T-helper 17 cell (primary cell): ENCODE measurements at regions not wholly inside any gene's neighbourhood (a gene's known extent, or its start where the extent isn't known, plus 50 kb on each side); places are given as distances from the start of the nearest gene placed in this dataset.

Source experiments
- ATAC-seq: fragments of 150-1000 bp; cut with Tn5 transposase; 2 replicates; pipeline ENCODE4 v1.10.0; 2021; ENCODE audit warnings: mild to moderate bottlenecking, moderate library complexity
- DNase-seq, 3 donors: peaks; one replicate each; pipeline versions ENCODE4 v3.0.0 to v3.0.0-alpha.2; 2020 to 2021
- H3K9me3 ChIP-seq: one replicate; pipeline ENCODE4 v1.7.0; 2013; ENCODE audit warnings: low read length, mild to moderate bottlenecking; ENCODE audit not compliant: control insufficient read depth, poor library complexity, severe bottlenecking
- H3K27ac Mint-ChIP-seq: one replicate; pipeline ENCODE4 v1.8.0; 2022; ENCODE audit warnings: mild to moderate bottlenecking, moderate library complexity, mixed read lengths
- H3K27me3 Mint-ChIP-seq: one replicate; pipeline ENCODE4 v1.8.0; 2022; ENCODE audit warnings: mixed read lengths
- H3K36me3 Mint-ChIP-seq: one replicate; pipeline ENCODE4 v1.8.0; 2022; ENCODE audit warnings: low read depth, mixed read lengths
- H3K4me1 Mint-ChIP-seq: one replicate; pipeline ENCODE4 v1.8.0; 2022; ENCODE audit warnings: mild to moderate bottlenecking, mixed read lengths
- H3K4me3 Mint-ChIP-seq: one replicate; pipeline ENCODE4 v1.8.0; 2022; ENCODE audit warnings: mild to moderate bottlenecking, moderate library complexity, mixed read lengths

DNA sequence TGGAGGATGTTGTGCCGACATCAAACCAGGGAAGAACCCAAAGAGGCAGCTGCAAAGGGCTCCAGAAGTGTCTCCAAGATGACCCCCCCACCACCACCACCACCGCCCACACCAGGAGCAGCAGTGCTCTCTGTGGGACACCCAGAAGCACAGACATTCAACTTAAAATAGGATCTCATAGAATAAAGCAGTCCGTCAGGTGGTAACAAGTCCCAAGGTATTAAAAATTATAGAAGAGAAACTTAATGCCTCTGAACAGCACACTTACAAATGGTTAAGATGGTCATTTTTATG is 155.5 kb upstream of the ID2 start:
- no peaks in the 10 kb centered on the region for H3K9me3 ChIP-seq
- ATAC-seq (no peak), DNase-seq (no peak)
- H3K36me3 Mint-ChIP-seq = peaks cover 3% of the 10 kb centered on the region
- peaks cover 32% of the 10 kb centered on the region for H3K4me1 Mint-ChIP-seq
- H3K27me3 Mint-ChIP-seq = no peaks in the 10 kb centered on the region
- peak overlapping the region; percentile 35 for H3K27ac Mint-ChIP-seq
- H3K4me3 Mint-ChIP-seq = no peak overlapping the region

DNA sequence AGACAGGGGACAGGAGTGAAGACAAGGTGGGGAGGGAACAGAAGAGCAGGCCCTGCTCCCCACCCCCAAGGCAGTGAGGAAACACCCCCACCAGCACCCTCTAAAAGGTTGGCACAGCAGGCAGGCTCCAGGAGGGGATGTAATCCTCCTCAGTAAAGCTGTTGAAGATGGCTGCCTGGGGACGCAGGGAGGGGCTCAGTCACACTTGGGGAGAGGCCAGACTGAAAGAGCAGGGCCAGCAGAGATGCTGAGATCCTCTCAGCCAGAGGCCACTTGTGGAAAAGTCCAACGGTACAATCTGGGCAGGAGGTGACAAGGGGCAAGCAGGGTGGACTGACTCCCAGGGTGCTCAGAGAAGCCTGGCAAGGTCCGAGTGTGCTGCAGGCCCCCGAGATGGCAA is 154.8 kb upstream of the ID2 start:
- H3K4me3 Mint-ChIP-seq = no peak overlapping the region
- H3K9me3 ChIP-seq = no peaks in the 10 kb centered on the region
- H3K27ac Mint-ChIP-seq = peak overlapping the region; percentile 35
- peaks cover 3% of the 10 kb centered on the region for H3K36me3 Mint-ChIP-seq
- peaks cover 27% of the 10 kb centered on the region for H3K4me1 Mint-ChIP-seq
- ATAC-seq = no peak
- no peak for DNase-seq
- no peaks in the 10 kb centered on the region for H3K27me3 Mint-ChIP-seq

DNA sequence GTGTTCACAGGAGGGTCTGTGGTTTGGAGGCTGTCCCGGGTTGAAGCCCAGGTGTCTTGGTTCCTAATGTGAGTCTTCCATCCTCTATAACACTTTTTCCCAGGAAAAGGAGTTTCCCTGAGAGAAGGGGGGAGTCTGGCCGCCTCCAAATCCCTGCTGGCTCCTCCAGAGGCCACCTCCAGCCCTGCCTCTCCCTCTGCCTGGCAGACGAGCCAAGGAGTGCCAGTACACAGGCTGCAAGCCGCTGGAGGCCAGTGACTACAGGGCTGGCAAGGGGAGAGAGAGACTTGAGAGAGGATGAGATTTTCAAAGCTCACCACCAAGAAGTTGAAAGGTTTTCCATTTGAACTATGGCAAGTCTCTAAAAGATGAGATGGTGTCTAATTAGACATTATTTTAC is 154.2 kb upstream of the ID2 start:
- Mint-ChIP-seq H3K27ac (no peak overlapping the region), H3K36me3 (peaks cover 3% of the 10 kb centered on the region), H3K4me3 (no peak overlapping the region), H3K4me1 (peaks cover 23% of the 10 kb centered on the region), H3K27me3 (no peaks in the 10 kb centered on the region)
- no peak for ATAC-seq
- no peak for DNase-seq
- H3K9me3 ChIP-seq = no peaks in the 10 kb centered on the region

DNA sequence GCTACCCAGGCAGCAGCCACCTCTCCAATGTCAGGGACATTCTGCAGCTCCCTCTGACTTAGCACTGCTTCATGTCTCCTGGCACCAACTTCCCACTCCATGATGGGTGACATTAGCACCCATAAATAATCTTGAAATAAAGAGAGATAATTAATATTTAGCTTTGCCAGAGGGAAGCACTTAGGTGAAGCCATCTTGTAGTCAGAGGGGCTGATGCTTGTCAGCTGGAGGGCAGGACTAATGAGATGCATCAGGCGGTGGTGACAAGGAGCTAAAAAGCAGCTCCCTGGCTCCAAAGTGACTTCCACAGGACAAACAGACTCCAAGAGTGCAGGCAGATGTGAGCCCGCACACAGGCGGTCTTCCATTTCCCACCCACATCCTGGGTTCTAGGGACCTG is 153.0 kb upstream of the ID2 start:
- ATAC-seq = no peak
- H3K4me3 Mint-ChIP-seq = no peak overlapping the region
- no peak for DNase-seq
- peaks cover 3% of the 10 kb centered on the region for H3K36me3 Mint-ChIP-seq
- no peaks in the 10 kb centered on the region for H3K9me3 ChIP-seq
- H3K27me3 Mint-ChIP-seq = no peaks in the 10 kb centered on the region
- peaks cover 14% of the 10 kb centered on the region for H3K4me1 Mint-ChIP-seq
- H3K27ac Mint-ChIP-seq = no peak overlapping the region

DNA sequence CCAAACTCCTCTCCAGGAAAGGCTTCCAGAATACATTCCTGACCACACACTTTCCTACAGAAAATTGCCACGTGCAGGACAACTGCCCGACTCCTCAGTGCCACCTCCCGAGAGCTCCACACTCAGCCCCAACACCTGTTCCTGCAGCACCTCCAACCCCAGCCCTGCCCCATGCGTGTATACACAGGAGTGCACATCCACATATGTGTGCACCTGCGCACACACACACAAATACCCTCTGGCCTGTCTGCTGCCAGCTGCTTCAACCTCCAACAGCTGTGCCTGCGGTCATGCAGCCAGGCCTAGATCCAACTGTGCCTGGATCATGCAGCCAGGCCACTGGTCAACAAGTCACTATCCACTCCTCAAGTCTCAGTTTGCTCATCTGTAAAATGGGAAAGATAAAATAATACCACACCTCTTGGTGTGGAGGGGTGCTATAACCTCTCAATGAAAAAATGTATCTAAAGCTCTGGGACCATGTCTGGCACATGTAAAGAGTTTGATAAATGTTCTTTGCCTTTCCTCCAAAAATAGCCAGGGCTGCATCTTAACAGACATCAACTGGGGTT is 152.1 kb upstream of the ID2 start:
- Mint-ChIP-seq H3K27me3 (no peaks in the 10 kb centered on the region), H3K4me3 (no peak overlapping the region), H3K27ac (peak overlapping the region; percentile 3), H3K4me1 (peaks cover 14% of the 10 kb centered on the region), H3K36me3 (peaks cover 3% of the 10 kb centered on the region)
- no peak for ATAC-seq
- DNase-seq = no peak
- no peaks in the 10 kb centered on the region for H3K9me3 ChIP-seq

DNA sequence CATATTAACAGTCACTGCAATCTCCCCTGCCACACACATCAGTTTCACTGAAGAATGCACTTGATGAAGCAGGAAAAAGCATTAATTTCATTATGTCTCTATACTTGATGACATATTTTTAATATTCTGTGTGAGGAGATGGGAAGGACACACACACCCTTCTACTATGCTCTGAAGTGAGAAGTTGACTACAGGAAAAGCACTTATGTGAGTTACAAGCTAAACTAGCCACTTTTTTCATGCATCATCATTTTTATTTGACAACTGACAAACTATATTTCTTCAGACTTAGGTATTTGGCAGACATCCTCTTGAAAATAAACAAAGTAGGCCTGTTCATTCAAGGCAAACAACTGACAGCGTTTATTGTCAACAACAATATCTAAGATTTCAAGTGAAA is 150.4 kb upstream of the ID2 start:
- DNase-seq (no peak), ATAC-seq (no peak)

DNA sequence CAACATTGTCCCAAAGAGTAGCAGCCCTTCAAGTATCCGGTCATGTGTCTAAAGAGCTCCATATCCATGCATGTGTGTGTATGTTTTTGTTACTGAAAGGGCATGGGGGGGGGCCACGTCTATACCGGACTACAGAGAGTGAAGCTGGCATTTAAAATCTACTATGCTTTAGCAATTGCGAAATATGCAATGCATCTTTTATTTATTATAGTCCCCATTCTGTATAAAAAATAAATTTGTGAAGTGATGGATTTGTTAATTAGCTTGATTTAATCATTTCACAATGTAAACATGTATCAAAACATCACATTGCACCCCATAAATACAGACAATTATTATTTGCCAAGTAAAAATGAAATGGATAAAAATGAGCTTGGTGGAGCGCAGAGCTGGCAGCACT is 149.4 kb upstream of the ID2 start:
- H3K9me3 ChIP-seq = no peaks in the 10 kb centered on the region
- ATAC-seq (no peak), DNase-seq (no peak)
- Mint-ChIP-seq H3K36me3 (peaks cover 3% of the 10 kb centered on the region), H3K4me3 (no peak overlapping the region), H3K27ac (no peak overlapping the region), H3K4me1 (peaks cover 24% of the 10 kb centered on the region), H3K27me3 (no peaks in the 10 kb centered on the region)

More for the DNA sequence above, 150.4 kb upstream of the ID2 start:
- Mint-ChIP-seq H3K4me1 (peaks cover 17% of the 10 kb centered on the region), H3K27ac (no peak overlapping the region), H3K27me3 (no peaks in the 10 kb centered on the region), H3K4me3 (no peak overlapping the region), H3K36me3 (peaks cover 3% of the 10 kb centered on the region)
- H3K9me3 ChIP-seq = no peaks in the 10 kb centered on the region

DNA sequence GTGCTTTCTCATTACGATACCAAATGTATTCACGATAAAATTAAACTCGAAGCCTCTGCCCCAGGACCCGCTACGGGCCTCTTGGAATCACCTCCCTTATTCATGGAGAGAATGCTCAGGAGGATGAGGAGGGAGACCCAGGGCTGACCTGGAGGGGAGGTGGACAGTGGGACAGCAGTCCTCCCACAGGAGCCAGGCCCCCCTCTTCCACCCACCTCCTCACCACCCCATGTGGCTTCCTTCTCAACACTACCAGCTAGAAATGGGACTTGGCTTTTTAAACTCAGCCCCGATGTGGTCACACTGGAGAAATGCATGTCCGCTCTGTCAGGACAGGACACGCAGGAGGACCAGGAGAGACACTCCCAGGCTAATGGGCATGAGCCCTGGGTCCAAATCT is 147.9 kb upstream of the ID2 start:
- peaks cover 22% of the 10 kb centered on the region for H3K4me1 Mint-ChIP-seq
- peaks cover 3% of the 10 kb centered on the region for H3K36me3 Mint-ChIP-seq
- DNase-seq = no peak
- no peak overlapping the region for H3K27ac Mint-ChIP-seq
- H3K9me3 ChIP-seq = no peaks in the 10 kb centered on the region
- H3K27me3 Mint-ChIP-seq = no peaks in the 10 kb centered on the region
- ATAC-seq = no peak
- no peak overlapping the region for H3K4me3 Mint-ChIP-seq

DNA sequence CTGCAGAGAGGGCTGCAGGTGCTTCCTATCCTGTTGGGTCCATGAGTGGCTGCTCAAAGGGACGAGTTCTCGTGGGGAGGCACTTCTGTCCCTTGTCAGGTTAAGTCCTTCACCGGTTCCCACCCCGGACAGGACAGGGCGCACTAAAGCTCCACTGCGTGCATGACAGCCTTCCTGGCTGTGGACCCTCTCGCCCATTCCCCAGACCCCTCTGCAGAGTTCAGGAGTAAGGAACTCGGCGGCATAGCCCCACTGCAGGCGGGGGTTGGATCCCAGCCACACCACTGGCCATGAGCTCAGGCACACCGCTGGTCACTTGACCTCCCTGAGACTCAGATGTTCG is 147.5 kb upstream of the ID2 start:
- Mint-ChIP-seq H3K27me3 (no peaks in the 10 kb centered on the region), H3K27ac (no peak overlapping the region), H3K4me1 (peaks cover 25% of the 10 kb centered on the region), H3K36me3 (peaks cover 3% of the 10 kb centered on the region), H3K4me3 (no peak overlapping the region)
- no peak for ATAC-seq
- no peaks in the 10 kb centered on the region for H3K9me3 ChIP-seq
- DNase-seq = no peak

DNA sequence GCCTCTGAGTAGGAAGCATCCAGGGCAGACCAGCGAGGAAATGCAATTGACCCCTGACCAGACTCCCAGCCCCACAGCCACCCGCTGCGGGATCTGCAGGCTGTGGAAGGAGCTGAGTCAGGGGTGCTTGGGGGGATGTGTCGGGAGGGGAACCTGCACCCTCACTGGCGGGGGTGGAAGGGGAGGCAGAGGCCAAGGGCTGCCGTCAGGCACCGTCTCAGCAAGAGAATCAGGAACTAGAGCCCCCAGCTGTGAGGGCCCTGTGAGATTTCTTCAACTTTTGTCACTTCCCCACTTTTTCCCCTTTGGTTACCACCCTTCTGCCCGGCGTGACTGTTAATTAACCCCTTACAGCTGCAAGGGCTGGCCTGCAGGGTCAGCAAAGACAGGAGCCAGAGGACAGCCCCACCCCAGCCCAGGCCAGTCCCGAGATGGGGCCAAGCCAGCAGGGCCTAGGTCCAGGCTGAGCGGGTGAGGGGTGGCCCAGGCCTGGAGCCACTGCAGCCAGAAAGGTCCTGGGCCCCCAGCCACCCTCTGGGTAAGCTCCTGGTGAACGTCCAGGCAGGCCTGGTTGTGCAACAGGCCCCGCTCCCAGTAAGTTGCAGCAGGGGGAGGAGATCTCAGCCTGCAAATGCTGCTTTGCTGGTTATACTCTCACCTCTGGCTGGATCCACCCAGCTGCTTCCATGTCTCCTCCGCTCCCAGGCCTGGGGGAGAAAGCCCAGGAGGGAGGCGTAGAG is 147.0 kb upstream of the ID2 start:
- no peaks in the 10 kb centered on the region for H3K27me3 Mint-ChIP-seq
- DNase-seq (no peak), ATAC-seq (peak; percentile 20)
- H3K9me3 ChIP-seq = no peaks in the 10 kb centered on the region
- peaks cover 28% of the 10 kb centered on the region for H3K4me1 Mint-ChIP-seq
- H3K27ac Mint-ChIP-seq = no peak overlapping the region
- no peak overlapping the region for H3K4me3 Mint-ChIP-seq
- no peaks in the 10 kb centered on the region for H3K36me3 Mint-ChIP-seq

DNA sequence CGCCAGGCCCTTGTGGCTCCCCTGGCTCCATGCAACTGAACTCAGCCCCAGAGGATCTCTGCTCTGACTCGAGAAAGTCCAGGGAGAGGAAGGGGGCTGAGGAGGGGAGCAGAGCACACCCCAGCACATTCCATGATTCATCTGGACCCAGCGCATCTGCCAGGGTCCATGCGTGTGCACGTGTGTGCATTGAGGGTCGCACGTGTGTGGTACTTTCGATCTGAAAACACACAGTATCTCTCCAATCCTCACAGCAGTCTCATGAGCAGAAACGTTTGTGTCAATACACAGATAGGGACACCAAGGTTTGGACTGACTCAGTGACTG is 146.4 kb upstream of the ID2 start:
- Mint-ChIP-seq H3K27me3 (no peaks in the 10 kb centered on the region), H3K4me3 (no peak overlapping the region), H3K4me1 (peaks cover 33% of the 10 kb centered on the region), H3K27ac (peak overlapping the region; percentile 98), H3K36me3 (no peaks in the 10 kb centered on the region)
- ATAC-seq = no peak
- H3K9me3 ChIP-seq = no peaks in the 10 kb centered on the region
- DNase-seq = no peak

DNA sequence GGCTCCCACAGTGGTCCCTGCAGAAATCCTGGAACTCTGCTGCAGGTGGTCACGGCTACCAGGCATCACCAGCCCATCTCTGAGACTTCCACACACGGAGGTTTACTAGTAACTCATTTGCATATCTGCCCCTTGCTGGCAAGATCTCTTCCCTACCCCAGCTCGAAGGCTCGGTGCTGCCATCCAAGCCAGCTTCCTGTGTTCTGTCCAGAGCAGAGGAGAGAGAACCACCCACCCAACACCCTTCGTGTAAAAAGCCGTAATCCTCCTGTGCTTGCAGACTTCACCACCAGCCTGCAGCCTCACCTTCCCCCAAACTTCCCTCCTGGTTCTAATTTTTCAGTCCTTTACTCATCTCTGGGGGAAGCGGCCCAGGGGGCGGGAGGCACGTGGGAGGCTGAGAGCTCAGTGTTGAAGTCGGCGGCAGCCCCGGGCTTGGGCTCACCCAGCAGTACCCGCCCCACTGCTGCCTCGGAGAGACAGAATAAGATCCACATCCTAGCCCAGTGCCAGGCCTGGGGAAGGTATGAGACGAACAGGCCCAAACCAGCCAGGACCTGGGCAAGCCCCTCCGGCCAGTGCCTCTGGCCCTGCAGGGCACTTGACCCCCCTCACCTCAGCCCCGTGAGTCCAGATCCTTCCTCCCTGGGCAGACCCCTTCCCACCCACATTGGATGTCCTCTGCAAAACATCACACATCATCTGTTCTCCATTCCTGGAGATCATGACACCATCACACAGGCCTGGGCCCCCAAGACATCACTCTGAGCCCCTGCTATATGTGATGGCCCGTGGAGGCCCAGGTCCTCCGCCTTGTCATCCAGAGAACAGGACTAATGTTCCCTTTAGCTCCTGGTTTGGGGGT is 145.8 kb upstream of the ID2 start:
- H3K4me3 Mint-ChIP-seq = peak overlapping the region; percentile 25
- H3K4me1 Mint-ChIP-seq = peaks cover 39% of the 10 kb centered on the region
- H3K36me3 Mint-ChIP-seq = no peaks in the 10 kb centered on the region
- DNase-seq = no peak
- no peak for ATAC-seq
- H3K9me3 ChIP-seq = no peaks in the 10 kb centered on the region
- H3K27me3 Mint-ChIP-seq = no peaks in the 10 kb centered on the region
- peak overlapping the region; percentile 98 for H3K27ac Mint-ChIP-seq

DNA sequence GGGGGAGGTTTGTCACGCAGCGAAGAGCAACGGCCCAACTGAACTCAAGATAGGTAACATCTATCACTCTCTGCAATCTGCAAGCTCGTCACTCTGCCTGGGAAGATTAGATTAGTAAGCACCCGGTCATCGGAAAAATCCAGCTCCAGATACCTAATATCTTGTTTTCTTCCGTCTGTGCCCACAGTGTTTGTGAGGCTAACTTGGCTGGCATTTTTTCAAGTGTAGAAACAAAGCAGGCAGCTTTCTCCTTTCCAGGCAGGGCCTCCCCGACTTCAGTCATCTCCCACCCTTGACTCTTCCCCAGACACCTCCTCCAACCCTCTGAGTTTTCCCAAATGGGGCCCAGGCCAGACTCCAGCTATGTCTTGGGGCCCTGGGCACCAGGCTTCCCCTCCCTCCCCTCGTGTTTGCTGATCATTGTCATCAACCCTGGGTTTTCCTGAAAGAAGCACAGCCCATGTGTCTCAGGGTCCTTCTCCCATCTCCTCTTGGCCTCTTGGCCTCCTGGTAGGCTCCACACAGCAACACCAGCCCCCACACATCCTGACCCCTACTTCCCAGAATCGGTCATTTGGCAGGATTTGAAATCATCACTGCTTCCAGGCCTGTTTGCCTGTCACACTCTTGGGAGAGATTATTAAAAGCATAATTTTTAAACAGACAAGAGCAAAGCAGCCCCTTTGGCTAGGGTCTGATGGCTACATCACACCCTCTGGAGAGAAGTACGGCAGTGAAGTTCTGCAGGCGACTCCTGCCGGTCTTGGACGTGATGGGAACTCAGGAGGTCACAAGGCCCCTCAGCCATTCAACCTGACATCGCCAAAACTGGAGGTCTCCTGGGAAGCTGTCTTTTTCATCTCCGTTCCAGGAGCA is 144.9 kb upstream of the ID2 start:
- no peaks in the 10 kb centered on the region for H3K36me3 Mint-ChIP-seq
- H3K9me3 ChIP-seq = no peaks in the 10 kb centered on the region
- H3K27me3 Mint-ChIP-seq = no peaks in the 10 kb centered on the region
- peak overlapping the region; percentile 19 for H3K4me3 Mint-ChIP-seq
- DNase-seq (no peak), ATAC-seq (no peak)
- H3K27ac Mint-ChIP-seq = peak overlapping the region; percentile 98
- peaks cover 48% of the 10 kb centered on the region for H3K4me1 Mint-ChIP-seq
